ENCODE measurements at regions not wholly inside any gene's neighbourhood (a gene's known extent, or its start where the extent isn't known, plus 50 kb on each side); places are given as distances from the start of the nearest gene placed in this dataset.

DNA sequence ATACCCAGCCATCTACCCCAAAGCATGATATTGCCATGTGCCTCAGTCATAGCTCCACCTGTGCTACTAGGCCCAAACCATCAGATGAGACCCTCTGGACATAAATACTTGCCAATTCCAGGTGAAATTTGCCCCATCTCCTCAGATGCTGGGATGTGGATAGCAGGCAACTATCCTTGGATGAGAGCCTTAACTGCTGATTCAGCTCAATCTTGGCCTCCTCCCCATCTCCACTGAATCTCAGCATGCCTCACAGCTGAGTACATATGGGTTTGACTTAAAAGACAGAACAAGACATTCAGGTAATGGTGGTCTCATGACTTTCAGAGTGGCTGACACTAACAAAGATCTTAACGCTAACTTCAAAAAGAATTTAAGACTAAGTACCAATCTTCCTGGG, 50.8 kb upstream of the KLHL13 start:
- no peak for DNase-seq

GRCh38 chrX:118171356-118171755, 54.7 kb upstream of the KLHL13 start:
- no peak for DNase-seq

DNA sequence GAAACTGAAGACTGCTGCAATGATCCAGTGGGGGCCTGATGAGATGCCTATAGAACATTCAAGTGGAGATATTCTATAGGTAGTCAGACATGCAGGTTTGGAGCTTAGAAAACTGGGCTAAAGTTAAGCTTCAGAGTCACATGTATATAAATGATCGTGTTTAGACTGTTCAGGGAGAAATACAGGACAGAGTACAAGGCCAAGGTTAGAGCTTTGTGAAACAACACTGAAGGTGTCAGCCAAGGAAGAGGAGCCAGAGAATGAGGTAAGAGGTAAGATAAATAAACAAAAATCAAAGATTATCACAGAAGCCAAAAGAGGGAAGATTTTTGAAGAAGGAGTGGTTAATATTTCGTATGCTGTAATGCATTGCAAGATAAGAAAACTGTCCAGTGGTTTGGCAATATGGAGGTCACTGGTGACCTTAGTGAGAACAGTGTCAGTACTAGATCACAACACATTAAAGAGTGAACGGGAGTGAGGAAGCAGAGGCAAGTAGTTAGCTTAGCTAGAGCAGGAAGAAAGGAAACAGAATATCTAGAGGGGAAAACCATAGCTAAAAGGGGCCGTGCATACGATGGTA, 58.0 kb upstream of the KLHL13 start:
- no peak for DNase-seq

DNA sequence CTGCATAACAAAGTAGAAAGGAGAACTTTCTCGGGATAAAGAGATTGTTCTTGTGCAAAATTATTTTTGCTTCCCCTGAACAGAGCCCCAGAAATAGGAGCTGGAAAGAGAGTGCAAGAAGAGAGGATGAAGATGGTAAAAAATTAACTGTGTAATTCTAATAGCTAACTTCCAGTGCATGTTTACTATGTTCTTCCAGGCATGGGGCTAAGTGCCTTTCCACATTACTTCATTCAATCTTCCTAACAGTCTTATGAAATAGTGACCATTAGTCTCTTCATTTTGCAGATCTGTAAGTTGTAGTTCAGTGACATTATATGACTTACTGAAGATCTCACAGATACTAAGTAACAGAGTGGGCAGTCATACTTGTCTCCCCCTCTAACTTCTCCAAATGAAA, 61.1 kb upstream of the KLHL13 start:
- no peak for DNase-seq

GRCh38 chrX:118178450-118178849, 61.8 kb upstream of the KLHL13 start:
- DNase-seq: no peak

DNA sequence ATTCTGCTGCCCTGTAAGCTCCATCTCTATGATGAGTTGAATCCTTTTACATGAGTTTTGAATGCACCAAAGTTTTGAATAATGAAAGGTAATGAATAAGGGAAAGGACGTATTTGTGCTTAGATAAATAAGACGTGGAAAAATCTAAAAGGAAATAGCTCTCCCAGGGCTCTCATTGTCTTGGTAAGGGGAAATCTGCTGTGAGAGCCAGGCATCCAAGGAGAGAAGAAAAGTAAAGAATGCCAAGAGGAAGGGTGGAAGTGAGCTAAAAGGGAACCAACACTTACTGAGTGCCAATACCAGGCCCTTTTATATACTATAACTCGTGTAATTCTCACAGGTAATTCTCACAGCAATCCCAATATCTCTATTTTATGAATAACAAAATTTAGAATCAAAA, 62.6 kb upstream of the KLHL13 start:
- DNase-seq: no peak

- DNase-seq: no peak
Measured at GRCh38 chrX:118179718-118180117, 63.1 kb upstream of the KLHL13 start.

- no peak for DNase-seq
Measured at GRCh38 chrX:118181030-118181429, 64.4 kb upstream of the KLHL13 start.

GRCh38 chrX:118182025-118182424, 65.4 kb upstream of the KLHL13 start:
- no peak for DNase-seq

GRCh38 chrX:118182681-118183080, 66.1 kb upstream of the KLHL13 start:
- no peak for DNase-seq

DNA sequence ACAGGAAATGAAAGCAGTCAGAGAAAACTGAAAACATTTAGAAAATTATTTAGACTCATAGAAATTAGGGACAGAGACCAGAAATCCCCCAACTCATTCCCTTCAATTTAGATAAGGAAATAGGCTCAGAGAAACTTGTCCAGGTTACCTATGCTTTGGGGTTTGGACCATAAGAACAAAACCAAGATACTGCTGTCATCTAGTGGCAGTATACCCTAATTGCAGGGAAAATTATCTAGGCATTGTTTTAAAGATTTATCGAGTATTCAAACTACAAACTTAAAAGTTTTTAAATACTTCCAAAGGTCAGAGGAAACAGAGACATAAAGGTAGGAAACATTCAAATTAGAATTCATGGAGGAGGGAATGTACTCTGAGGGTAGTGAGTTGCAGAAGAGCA, 67.0 kb upstream of the KLHL13 start:
- no peak for DNase-seq

- no peak for DNase-seq
Measured at GRCh38 chrX:118187100-118187499, 70.5 kb upstream of the KLHL13 start.

GRCh38 chrX:118189000-118189399, 72.4 kb upstream of the KLHL13 start:
- DNase-seq: no peak

DNA sequence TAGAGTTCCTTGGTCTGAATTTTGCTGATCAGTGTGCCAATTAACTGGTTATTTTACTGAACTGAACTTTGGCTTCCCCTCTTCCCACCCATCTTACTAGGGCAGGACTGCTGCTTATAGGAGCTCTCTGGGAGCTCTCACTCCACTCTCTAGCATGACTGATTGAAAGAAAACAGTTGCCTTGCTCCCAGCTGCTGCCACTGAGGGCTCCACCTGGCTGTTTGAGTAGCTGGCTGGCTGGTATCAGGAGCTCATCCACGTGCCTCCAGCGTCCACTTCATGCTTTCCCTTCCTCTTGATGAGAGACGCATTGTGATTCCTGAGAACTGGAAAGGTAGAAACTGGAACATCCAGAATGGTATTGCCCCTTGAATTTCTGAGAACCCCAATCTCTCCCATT, 73.0 kb upstream of the KLHL13 start:
- no peak for DNase-seq

GRCh38 chrX:118197730-118198129, 81.1 kb upstream of the KLHL13 start:
- no peak for DNase-seq

GRCh38 chrX:118198577-118198976, 82.0 kb upstream of the KLHL13 start:
- DNase-seq: no peak

GRCh38 chrX:118199997-118200396, 83.4 kb upstream of the KLHL13 start:
- DNase-seq: no peak

DNA sequence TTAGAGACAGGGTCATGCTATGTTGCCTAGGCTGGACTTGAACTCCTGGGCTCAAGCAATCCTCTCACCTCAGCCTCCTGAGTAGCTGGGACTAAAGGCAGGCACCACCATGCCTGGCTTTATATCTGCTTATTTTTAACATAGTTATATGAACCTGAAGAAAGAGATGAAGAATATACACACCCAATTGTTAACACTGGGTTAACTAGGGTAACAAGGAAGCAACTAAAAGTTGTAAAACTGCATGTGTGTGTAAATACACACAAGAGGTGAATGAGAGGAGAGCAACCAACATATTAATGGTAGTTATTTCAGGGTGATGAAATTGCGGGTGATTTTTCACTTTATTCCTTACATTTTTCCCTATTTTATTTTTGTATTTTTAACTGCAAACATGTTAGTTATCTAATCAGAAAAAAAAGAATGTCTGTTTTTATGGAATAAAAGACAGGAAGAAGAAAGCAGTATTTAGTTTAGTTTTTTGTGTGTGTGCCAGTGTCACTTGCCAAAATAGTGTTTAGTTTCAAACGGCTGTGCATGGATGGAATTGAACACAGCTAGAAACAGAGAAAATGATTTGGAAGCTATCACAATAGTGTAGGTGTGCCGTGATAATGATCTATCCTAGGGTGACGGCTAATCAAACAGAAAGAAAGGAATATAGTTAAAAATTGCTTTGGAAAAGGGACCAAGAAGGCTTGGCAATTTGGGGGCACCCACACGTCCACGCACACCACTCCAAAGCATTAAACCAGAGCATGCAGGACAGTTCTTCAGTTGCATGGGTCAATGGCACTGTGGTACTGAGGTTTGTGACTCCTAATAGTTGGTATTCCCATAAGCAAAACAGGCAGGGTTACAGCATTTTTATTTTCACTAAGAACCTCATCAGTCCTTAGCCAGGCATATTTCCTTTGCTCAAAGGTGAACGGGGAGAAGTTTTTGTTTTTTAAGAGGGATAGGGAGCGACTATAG, 89.1 kb upstream of the KLHL13 start:
- DNase-seq: no peak

GRCh38 chrX:118207831-118208453, 91.3 kb upstream of the KLHL13 start:
- no peak for DNase-seq

DNA sequence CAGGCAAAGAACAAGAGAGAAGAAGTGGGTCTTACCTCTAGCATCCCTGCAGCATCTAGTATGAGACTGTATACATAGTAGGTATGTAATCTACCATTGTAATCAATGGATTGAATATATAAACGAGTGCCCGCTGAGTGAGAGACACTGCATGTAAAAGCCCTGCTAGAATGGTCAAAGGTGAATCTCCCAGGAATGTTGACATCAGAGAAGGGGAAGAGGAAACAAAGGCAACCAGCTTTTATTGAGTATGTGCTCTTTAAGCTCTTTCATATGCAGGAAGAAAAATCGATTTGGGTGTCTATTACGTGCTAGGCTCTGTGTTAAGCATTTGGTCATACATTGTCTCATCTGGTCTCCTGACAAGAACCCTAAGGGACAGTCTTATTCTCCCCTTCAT, 91.9 kb upstream of the KLHL13 start:
- no peak for DNase-seq

DNA sequence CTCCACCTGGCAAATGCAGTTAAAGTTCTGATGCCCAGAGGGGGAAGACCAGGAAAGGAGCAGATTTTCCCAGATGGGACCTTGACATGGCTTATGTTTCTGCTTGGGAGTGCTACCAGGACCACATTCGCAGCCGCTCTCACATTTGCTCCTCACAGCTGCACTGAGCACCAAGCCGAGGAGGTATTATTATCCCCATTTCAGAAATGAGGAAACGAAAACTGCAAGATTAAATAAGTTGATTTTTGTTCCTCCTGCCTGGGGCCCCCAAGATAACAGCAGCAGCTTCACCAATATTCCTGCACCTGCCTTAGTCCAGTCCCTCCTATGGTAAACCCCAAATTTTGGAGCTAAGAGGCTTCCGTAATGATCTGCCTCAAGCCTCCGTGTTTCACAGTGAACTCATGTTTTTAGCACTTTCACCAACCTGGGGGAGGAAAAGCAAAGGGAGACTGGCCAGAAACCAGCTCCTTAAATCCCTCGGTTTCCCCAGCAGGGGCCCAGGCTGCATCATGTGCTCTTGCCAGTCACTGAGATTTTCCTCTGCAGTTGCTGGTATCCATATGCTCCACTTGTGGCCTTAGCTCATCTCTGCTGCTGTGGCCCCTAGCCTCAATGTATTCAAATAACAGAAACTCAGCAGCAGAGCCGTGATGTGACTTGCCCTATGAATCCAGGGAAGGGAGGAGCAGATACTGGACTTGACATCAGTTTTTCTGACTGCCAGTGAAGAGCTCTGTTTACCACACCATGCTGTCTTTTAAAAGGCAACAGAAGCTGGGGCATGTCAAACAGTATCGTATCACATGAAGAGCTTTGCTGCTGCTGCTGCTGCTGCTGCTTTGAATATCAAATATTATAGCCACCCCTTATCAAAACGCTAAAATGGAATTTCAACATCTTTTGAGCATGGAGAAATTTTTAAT, 95.5 kb upstream of the KLHL13 start:
- no peak for DNase-seq

- no peak for DNase-seq
Measured at GRCh38 chrX:118212817-118213183, 96.2 kb upstream of the KLHL13 start.

GRCh38 chrX:118215346-118215745, 98.7 kb upstream of the KLHL13 start:
- no peak for DNase-seq
